ENCODE measurements at regions not wholly inside any gene's neighbourhood (a gene's known extent, or its start where the extent isn't known, plus 50 kb on each side); places are given as distances from the start of the nearest gene placed in this dataset.

GRCh38 chr19:57016076-57016475, 103.7 kb upstream of the USP29 start:
- DNase-seq (ENCODE audit: low read depth in 2 of 2) = no peak
- TF ChIP-seq CTCF (IDR thresholded peaks at IDR 0.05; ENCODE audit: low read depth, low read length) = no peak
- H3K4me3 ChIP-seq (replicated peaks in 1 of 2; ENCODE audit: low read depth in 2 of 2, low read length in 2 of 2) = no peak overlapping the region

GRCh38 chr19:57016491-57016890, 103.3 kb upstream of the USP29 start:
- no peak for TF ChIP-seq CTCF (IDR thresholded peaks at IDR 0.05; ENCODE audit: low read depth, low read length)
- DNase-seq (ENCODE audit: low read depth in 2 of 2) = no peak

GRCh38 chr19:57025491-57025890, 94.3 kb upstream of the USP29 start:
- no peak for DNase-seq (ENCODE audit: low read depth in 2 of 2)
- H3K4me3 ChIP-seq (replicated peaks in 1 of 2; ENCODE audit: low read depth in 2 of 2, low read length in 2 of 2) = no peak overlapping the region
- TF ChIP-seq CTCF (IDR thresholded peaks at IDR 0.05; ENCODE audit: low read depth, low read length) = no peak

More at GRCh38 chr19:57016491-57016890, 103.3 kb upstream of the USP29 start:
- no peak overlapping the region for H3K4me3 ChIP-seq (replicated peaks in 1 of 2; ENCODE audit: low read depth in 2 of 2, low read length in 2 of 2)

- no peak overlapping the region for H3K4me3 ChIP-seq (replicated peaks in 1 of 2; ENCODE audit: low read depth in 2 of 2, low read length in 2 of 2)
- TF ChIP-seq CTCF (IDR thresholded peaks at IDR 0.05; ENCODE audit: low read depth, low read length) = no peak
- no peak for DNase-seq (ENCODE audit: low read depth in 2 of 2)
Observed at GRCh38 chr19:57026476-57026875, 93.3 kb upstream of the USP29 start.

GRCh38 chr19:57027360-57027759, 92.4 kb upstream of the USP29 start:
- no peak for TF ChIP-seq CTCF (IDR thresholded peaks at IDR 0.05; ENCODE audit: low read depth, low read length)
- no peak for DNase-seq (ENCODE audit: low read depth in 2 of 2)
- no peak overlapping the region for H3K4me3 ChIP-seq (replicated peaks in 1 of 2; ENCODE audit: low read depth in 2 of 2, low read length in 2 of 2)

- no peak for DNase-seq (ENCODE audit: low read depth in 2 of 2)
- no peak overlapping the region for H3K4me3 ChIP-seq (replicated peaks in 1 of 2; ENCODE audit: low read depth in 2 of 2, low read length in 2 of 2)
- no peak for TF ChIP-seq CTCF (IDR thresholded peaks at IDR 0.05; ENCODE audit: low read depth, low read length)
Observed at GRCh38 chr19:57028804-57029525, 90.8 kb upstream of the USP29 start.

- TF ChIP-seq CTCF (IDR thresholded peaks at IDR 0.05; ENCODE audit: low read depth, low read length) = no peak
- DNase-seq (ENCODE audit: low read depth in 2 of 2) = no peak
- no peak overlapping the region for H3K4me3 ChIP-seq (replicated peaks in 1 of 2; ENCODE audit: low read depth in 2 of 2, low read length in 2 of 2)
Observed at GRCh38 chr19:57031106-57031505, 88.7 kb upstream of the USP29 start.
